SKM-1 treated with dmso at 0.1 percent for 144 hours (cell line): ENCODE measurements at regions not wholly inside any gene's neighbourhood (a gene's known extent, or its start where the extent isn't known, plus 50 kb on each side); places are given as distances from the start of the nearest gene placed in this dataset.

Experiments
- DNase-seq: peaks from one replicate; lab custom pipeline; 2025; ENCODE audit not compliant: unreplicated experiment; lab: John Stamatoyannopoulos, UW

GRCh38 chr12:87795555-87795954 is 233.6 kb downstream of the C12orf50 start:
- DNase-seq = no peak

GRCh38 chr12:87794854-87795253 is 234.3 kb downstream of the C12orf50 start:
- no peak for DNase-seq

GRCh38 chr12:87793131-87793530 is 236.1 kb downstream of the C12orf50 start:
- DNase-seq = no peak

GRCh38 chr12:87784350-87784749 is 244.9 kb downstream of the C12orf50 start:
- no peak for DNase-seq

GRCh38 chr12:87783467-87783866 is 245.7 kb downstream of the C12orf50 start:
- DNase-seq = no peak

GRCh38 chr12:87782838-87783237 is 246.4 kb downstream of the C12orf50 start:
- no peak for DNase-seq

GRCh38 chr12:87779858-87780498 is 249.2 kb downstream of the C12orf50 start:
- no peak for DNase-seq

GRCh38 chr12:87779016-87779415 is 250.2 kb downstream of the C12orf50 start:
- no peak for DNase-seq

- DNase-seq = no peak
Observed at GRCh38 chr12:87778065-87778464, 251.1 kb downstream of the C12orf50 start.

GRCh38 chr12:87775784-87776183 is 253.4 kb downstream of the C12orf50 start:
- no peak for DNase-seq

- no peak for DNase-seq
Observed at GRCh38 chr12:87775051-87775450, 254.2 kb downstream of the C12orf50 start.

GRCh38 chr12:87772401-87772800 is 256.8 kb downstream of the C12orf50 start:
- DNase-seq = no peak

GRCh38 chr12:87768501-87769287 is 260.5 kb downstream of the C12orf50 start:
- no peak for DNase-seq

- DNase-seq = no peak
Observed at GRCh38 chr12:87766044-87766443, 263.2 kb downstream of the C12orf50 start.

- DNase-seq = no peak
Observed at GRCh38 chr12:87760943-87761342, 268.3 kb downstream of the C12orf50 start.

- no peak for DNase-seq
Observed at GRCh38 chr12:87758271-87758670, 270.9 kb downstream of the C12orf50 start.

GRCh38 chr12:87756721-87757120 is 272.5 kb downstream of the C12orf50 start:
- peak; percentile 2 for DNase-seq

- DNase-seq = no peak
Observed at GRCh38 chr12:87756111-87756510, 273.1 kb downstream of the C12orf50 start.

- DNase-seq = no peak
Observed at GRCh38 chr12:87728931-87729593, 300.1 kb downstream of the C12orf50 start.

GRCh38 chr12:87720967-87721366 is 308.2 kb downstream of the C12orf50 start:
- no peak for DNase-seq

GRCh38 chr12:87704374-87704773 is 324.8 kb downstream of the C12orf50 start:
- no peak for DNase-seq

GRCh38 chr12:87690236-87690810 is 338.9 kb downstream of the C12orf50 start:
- DNase-seq = no peak
